IPS DF 19.7 (cell line): ENCODE measurements at regions not wholly inside any gene's neighbourhood (a gene's known extent, or its start where the extent isn't known, plus 50 kb on each side); places are given as distances from the start of the nearest gene placed in this dataset.
"Not testable (repeated sequence)": the region's sequence is repeated elsewhere in the genome, so short reads cannot be mapped to it uniquely, and the experiment has no call there.

Source experiments
- DNase-seq: peaks from one replicate; pipeline ENCODE4 v3.0.0-alpha.2; 2013; ENCODE audit warnings: low read depth, low spot score

DNA sequence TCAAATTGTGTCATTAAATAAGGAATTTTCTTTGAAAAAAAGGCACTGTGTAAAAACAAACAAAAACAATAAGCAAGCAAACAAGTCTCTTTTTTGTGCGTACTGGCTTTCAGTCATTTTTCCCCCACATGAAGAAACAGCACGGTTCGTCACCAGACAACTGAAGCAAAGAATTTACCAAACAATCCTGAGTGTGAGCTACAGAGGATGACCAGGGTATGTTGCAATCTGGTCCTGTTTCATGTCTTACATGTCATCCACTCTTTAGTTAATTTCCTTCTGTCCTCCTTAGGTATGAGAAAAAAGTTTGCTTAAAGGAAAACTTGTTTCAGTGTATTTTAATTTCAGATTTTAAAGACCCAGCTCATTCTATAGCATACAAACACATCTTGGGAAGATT is 1080.7 kb upstream of the NUDT12 start:
- DNase-seq: no peak

DNA sequence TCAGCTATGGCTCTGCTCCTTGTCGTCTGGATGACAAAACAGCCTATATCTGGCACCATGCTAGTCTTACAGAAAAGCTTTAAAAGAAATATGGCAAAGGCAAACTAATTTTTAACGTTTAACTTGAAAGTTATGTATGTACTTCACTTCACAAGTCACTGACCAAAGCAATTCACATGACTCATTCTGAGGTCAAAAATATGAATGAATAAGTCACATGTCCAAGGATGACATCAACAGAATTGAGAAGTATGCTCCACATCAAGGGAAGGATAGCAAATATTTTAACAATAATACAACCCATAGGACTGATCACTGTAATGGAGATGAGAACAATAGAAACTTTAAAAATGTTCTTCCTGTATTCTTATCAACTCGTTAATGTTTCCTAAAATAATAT is 1072.6 kb upstream of the NUDT12 start:
- DNase-seq: no peak

DNA sequence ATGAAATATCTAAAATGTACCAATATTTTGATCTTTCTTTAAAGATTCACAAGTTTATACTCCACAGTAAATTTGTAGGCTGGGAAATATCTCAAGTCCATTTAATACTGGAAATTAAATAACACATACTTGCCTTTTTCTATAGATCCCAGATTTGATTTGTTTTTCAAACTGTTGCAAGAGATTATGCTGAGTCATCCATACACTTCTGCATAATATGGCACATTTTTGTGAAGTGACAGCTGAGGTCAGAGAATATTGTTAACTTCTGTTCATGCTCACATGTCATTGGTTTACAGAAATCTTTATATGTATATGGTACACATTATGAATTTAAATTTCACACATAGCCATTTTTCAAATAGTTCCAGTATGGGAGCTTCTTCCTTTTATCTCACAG is 1066.3 kb upstream of the NUDT12 start:
- DNase-seq: no peak

DNA sequence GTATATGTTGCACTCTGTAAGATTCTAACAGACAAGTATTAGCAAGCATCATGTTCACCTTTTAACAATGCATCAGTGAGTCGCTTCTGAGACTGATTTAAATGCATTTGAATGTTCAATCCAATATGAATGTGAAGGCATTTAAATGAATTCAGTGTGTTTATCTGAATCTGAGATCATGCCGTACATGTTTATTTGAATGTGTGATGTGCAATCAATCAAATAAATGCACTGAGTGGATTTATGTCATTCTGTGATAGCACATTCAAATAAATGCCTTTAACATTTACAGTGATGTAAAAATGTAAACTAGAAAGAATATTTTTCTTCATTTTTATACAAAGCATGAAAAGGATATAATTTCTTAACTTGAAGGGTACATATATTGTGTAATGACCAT is 1063.5 kb upstream of the NUDT12 start:
- no peak for DNase-seq

DNA sequence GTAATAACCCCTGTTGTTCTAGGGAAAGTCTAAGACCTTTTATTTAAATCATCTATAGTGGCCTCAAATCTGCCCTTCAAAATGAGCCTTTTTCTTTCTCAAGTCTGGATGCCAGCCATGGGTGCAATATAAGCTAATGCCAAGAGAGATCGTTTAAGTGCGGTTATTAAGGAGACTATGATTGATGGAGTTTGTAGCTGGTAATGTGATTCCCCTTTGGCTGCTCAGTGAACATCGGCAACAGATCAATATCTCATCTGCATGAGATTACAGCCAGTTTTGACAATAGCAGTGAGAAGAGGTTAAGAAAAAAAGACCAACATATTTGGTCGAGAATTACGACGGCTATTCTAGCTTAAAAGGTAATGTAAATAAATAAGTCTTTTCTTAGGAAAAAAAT is 1049.4 kb upstream of the NUDT12 start:
- no peak for DNase-seq

DNA sequence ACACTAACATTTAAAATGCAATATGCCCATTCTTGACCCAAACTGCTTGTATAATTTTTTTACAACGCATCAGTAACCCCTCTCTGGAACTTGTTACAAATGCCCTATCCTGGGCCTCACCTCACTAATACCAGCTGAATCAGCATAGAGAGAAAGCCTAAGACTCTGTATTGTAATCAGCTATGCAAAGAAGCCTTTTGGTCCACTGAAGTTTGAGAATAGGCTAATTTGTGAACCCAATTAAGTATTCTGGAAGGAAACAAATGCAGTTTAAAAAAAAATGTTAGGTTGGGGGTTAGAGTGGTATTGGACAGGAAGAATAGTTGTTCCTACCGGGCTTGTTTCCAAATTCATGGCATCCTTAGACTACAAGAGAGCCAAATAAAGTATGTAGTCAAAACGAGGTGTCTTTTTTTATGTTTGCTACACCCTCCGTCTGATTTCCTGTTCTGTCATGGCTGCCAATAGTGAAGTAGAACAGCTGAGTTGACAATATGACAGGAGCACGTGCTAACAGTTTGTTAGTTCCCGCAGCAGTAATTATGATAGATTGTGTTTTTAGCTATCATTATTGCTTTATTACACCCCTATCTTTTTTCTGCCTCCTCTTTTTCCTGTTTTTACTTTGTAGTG is 1048.7 kb upstream of the NUDT12 start:
- no peak for DNase-seq

DNA sequence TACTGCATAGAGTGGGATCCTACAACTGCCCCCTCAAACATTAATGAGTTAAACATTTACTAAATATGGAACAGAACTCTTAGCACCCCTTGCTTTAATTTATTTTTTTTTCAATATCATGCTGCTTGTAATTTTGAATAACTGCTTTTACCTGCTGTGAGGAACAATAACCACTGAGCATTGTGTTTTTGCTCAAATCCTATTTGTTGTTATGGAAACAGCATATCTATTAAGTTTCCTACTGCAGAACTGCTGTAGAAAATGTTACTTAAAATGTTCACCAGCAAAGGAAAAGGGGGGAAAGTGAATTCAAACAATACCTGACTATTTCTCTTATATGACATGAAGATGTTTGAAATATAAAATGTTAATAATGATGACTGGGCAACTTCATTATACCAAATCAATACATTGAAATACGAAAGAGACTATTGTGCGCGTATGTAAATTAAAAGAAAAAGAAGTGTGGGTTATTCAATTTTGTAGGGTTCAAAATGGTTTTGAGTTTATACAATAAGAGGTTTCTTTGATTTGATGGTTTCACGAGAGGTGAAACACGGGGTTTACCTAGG is 1043.8 kb upstream of the NUDT12 start:
- DNase-seq: no peak

DNA sequence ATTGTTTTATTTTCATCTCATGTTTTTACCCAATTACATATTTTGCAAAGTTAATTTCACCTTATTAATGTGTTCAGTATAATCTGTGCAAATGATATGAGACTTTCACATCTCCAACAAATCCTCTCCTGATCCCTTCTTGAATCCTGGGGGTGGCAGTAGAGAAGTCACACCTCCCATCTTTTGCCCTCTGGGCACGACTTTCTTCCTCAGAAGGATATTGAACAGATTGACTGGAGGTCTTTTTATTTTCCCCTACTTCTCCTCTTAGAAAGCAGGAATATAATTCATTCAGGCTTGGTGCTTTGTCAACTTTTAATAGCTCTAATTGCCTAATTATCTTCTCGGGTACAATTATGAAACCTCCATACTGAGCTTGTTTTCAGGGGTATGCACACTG is 1037.1 kb upstream of the NUDT12 start:
- no peak for DNase-seq

DNA sequence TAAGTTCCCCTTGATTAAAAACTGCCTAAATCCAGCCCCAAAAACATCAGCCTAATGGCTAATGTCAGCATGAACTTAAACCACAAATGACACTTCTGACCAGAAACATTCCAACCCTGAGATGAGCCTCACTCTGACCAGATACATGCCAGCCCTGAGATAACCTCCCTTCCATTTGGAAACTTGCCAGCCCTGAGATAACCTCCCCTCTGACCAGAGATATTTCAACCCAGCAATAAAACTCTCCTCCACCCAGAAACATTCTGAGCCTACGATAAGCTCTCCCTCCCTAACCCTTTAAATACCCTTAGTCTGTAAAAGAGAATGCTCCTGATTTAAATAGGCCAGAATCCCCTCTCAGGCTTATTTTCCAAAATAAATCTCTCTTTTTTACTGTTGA is 1035.7 kb upstream of the NUDT12 start:
- DNase-seq: no peak

DNA sequence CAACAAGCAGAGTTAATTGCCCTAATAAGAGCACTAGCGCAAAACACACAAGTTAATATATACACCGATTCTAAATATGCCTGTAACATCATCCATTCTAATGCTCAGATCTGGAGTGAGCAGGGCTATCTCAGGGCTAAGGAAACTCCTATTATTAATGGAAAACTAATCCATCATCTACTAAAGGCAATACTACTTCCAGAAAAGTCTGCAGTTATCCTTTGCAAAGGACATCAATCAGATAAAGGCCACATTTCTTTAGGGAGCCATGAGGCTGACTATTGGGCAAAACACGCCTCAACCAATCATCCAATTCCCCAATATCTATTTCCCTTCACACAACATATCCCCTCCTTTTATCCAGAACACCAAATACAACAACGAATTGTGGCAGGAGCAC is 1032.3 kb upstream of the NUDT12 start:
- no peak for DNase-seq

DNA sequence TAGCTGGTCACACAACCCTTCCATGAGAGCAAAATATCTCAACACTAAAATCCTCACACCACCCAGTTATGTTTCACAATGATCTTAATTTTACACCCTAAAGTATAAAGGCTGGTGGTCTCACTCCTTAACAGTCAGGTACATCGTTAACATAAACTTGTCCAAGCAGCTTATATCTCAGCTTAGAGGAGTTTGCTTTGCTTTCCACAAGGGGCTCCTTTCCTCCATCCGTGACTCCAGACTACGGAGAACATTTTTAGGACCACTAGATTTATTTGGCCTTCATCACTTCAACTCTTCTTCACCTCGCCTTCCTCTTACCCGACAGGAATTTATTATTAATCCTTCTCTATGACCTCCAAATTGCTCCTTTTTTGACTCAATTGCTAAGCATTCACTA is 1014.1 kb upstream of the NUDT12 start:
- DNase-seq: no peak

DNA sequence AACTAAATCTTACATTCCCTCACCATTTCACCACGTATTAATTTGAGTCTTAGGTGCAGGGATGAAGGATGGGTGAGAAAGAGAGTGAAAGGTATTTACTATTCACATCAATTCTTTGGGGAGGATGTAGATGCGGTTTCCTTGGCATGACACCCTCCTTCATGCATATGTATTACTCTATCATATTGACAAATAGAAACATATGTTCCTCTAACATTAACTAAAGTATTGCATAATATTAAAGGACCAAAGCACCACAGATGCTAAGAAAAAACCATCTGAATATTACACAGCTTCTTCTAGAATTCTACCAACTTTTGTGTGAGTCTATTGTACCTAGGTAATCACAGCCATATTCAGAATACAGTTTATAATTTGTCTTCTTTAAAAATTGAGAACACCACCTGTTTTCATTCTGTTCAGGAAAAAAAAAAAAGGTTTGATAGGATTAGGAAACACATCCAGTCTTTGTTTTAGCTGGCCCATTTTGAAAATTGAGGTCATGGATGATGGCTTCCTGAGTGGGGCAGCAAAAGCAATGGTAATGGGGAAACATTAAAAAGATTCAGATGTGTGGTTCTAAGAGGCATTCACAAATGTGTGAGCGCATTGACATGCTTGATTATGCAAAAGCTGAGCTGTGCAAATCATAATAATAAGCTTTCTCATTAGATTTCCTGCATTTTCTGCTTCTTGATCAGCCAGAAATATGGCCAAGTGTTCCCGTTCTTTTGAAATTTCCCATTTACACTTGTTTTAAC is 1011.5 kb upstream of the NUDT12 start:
- no peak for DNase-seq

DNA sequence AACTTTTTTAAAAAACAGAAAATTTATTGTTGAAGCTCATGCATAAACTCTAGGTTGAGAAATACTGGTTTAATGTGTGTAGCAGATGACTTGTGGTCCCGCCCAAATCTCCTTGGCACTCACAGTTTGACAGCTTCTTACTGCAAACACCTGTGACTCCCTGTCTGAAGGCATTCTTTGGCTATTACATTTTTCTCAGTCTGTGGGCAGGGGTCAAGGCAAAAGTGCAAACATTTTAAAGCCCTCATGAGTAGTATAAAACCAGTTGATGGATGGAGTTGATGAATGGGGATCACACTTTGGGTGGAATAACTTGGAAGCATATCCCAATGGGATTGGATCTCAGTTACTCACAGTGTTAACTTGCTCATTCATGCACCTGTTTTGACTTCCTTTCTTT is 1007.0 kb upstream of the NUDT12 start:
- no peak for DNase-seq

DNA sequence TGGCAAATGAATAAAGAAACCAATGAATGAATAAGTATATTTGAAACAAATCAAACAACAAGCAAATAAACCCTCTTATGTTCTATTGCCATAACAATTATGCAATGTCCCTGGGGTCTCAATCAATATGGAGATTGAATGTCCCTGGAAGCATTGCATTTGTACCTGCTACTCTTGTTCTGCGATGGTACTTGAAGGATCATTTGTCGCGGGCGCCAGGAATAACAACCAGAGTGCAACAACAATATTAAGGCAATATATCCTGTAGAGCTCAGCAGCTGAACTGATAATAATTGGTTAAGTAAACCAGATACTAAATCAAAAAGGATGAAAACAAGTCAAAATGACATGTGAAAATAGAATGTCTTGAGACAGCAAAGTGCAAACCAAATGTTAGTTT is 1001.9 kb upstream of the NUDT12 start:
- no peak for DNase-seq

DNA sequence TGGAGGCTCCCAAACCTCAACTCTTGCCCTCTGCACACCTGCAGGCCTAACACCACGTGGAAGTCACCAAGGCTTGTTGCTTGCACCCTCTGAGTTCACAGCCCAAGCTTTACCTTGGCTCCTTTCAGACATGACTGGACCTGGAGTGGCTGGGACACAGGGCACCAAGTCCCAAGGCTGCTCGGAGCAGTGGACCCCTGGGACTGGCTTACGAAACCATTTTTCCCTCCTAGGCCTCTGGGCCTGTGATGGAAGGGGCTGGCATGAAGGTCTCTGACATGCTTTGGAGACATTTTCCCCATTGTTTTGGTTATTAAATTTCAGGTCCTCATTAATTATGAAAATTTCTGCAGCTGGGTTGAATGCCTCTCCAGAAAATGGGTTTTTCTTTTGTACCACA is 994.4 kb upstream of the NUDT12 start:
- DNase-seq: no peak

DNA sequence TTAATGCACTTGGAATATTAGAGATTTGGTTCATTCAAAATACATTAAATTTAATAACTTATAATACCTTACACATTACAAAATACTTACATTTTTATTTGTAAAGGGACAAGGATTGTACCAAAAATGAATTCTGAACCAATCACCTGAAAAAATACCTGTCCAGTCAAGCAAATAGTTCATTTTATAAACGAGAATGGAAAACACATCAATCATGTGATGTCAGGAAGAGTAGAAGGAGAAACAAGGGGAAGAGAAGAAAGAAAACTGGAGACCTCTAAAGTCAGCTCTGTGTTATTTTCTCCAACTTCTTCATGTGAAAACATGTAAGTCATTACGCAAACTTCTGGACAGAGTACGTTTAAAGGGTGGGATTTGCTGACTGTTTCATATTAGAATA is 989.0 kb upstream of the NUDT12 start:
- DNase-seq: no peak

DNA sequence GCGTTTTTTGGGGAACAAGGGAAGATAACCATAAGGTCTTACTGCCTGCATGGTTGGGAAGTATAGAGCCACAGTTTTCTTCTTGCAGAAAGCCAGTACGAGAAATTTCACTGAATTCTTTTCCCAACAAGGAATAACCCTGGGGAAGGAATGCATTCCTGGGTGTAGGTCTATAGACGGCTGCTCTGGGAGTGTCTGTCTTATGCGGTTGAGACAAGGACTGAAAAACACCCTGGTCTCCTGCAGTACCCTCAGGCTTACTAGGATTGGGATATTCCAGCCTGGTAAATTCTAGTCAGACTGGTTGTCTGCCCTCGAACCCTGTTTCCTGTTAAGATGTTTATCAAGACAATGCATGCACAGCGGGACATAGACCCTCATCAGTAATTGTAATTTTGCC is 984.3 kb upstream of the NUDT12 start:
- DNase-seq: not testable (repeated sequence)

DNA sequence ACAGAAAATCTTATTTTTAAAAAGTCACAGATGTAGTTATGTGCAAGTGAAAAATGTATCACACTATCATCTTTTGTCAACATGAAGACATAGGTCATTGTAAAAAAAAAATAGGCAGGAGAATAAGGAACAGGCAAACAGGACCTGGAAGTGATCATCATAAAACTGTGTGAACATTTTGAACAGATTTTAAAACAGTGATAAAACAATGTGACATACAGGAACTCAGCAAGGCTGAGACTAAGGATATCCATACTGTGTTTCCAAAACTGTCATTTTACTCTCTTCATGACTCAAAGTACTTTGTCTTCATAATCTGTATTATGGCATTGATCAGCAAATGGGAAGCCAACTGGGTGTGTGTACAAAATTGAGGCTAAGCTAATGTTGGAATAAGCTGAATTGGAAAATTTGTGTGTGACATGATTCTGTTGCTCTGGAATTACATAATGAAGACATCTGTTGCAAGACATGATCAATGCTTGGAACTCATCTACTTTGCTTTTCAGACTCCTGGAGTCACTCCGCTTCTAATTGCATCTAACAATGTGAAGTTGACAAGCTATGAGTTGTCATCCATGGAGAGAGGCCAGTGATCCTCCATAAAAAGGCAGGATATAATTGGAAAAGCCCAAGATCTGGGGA is 978.7 kb upstream of the NUDT12 start:
- DNase-seq: no peak

DNA sequence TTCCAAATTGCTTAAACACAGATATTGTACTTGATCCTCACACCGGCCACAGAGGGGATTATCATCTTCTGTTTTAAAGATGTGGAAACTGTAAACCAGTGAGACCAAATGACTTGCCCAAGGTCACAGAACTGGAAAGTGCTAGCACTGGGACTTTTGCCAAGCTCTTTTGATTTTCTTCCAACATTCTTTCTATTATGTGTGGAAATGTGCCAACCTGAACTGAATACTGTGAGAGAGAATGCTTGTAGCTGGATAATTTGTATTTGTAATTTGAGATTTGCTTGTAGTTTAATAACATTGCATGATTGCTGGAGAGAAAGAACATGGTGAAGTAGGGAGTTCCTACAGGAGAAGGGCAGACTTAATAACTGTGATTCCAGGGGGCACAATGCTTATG is 977.9 kb upstream of the NUDT12 start:
- DNase-seq: no peak

DNA sequence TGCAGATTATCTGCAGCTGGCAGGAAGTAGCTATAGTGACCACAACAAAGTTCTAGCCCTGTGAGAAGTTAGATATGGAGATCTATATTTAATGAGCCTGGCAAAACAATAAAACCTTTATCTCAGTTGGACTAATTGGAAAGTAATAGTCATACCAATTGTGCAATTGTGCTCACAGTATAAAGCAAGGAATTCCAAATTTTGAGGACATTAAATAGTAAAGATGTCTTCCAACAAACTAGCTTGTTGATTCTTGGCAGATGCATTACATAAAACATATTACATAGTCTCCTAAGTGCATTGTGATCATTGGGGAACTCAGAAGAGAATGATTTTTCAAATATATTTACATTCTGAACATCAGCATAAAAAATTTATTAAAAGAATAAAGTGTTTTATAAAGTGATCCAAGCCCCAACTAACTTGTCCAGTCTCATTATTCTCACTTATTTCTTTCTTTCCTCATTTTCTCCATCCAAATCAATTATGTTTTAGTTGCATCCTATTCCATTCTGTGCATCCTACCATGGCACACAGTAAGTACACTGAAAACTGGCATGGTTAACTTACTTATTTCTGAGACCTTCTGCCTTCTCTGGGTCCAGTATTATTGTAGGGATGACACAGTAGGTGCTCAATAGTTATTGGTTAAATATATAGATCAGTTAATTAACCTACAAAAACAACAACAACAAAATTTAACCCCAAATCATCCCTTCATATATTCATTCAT is 977.2 kb upstream of the NUDT12 start:
- DNase-seq: no peak

DNA sequence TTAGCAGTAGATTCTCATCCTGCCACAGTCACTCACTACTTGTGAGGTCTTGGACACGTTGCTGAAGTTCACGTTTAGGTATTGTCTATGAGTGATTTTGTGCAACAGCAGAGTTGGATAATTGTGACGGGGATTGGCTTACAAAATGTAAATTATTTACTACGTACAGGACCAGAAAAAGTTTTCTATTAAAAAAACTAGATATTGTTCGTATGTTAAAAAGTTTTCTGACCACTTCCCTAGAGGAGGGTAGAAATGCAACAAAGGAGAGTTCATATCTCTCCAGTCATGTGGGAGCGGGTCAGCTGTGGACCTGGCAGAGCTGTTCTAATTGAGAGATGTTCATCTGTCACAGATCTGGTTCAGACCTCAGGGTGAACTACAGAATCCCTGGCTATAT is 976.1 kb upstream of the NUDT12 start:
- DNase-seq: no peak

DNA sequence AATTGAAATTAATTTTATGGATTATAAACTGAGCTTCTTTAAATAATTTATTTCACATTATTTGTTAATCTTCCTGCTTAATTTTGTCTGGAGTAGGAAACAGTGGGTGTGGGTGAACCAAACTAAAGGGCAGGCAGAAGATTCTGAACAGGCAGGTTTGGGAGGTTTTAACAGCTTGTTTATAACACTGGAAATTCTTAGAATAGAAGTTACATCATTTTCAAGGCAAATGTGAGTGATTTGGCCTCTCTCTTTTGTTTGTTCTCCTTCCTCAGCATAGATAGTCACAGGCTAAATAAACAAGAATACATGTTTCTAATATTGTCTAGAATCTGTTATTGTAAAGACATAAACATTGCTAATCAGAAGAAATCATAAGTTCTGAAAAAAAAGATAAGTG is 970.9 kb upstream of the NUDT12 start:
- DNase-seq: no peak
